ENCODE measurements at regions not wholly inside any gene's neighbourhood (a gene's known extent, or its start where the extent isn't known, plus 50 kb on each side); places are given as distances from the start of the nearest gene placed in this dataset.

DNA sequence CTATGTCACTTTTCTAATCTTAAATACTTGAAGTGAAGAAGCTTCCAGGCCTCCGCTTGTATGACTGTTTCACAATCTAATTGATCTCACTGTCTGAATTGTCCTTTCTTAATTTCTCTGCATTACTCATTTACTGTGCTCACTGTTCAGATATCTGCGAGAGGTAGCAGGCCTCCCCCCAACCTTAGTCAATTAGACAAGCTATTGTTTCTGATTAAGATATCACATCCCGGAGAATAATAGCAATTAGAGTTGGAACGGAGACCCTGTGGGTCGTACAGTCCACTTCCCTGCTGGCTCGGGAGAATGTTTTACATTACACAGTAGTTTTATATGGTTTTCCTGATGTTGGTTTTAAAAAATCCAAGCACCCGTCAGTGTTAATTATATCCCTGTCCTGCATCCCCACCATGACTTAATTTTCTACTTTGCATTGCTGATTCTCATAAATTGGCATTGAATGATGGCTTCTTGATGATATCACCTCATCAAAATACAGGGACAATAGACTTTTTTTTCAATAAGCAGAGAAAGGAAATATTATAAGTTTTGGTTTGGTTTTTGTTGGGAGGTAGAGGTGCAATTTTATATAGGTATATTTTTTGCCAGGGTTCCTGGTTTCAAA is 178.7 kb upstream of the TSHZ2 start:
- no peaks in the 10 kb centered on the region for H3K36me3 Mint-ChIP-seq (ENCODE audit: low read depth)
- H3K9me3 Mint-ChIP-seq = no peaks in the 10 kb centered on the region
- peaks cover 19% of the 10 kb centered on the region for H3K27me3 Mint-ChIP-seq
- H3K4me3 Mint-ChIP-seq = no peak overlapping the region
- ATAC-seq (replicated peaks) = no peak
- no peaks in the 10 kb centered on the region for H3K4me1 Mint-ChIP-seq
- H3K27ac Mint-ChIP-seq = no peak overlapping the region

DNA sequence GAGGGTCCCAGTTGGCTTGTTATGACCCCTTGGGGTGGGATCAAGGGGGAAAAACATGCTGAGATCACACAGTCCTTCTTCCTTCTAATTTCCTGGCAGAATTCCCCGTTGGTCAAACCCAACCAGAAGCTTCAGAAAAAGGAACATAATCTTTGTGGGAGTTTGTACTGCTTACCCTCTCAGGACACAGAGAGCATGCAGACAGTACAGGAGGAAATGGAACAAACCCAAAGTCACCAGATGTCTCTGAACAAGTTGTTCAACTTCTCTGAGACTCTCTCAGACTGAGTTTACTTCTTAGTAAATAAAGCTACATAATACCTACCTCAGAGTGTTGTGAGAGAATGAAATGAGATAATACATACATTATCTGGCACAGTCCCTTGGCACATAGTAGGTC is 181.1 kb upstream of the TSHZ2 start:
- H3K27me3 Mint-ChIP-seq = peaks cover 21% of the 10 kb centered on the region
- no peak overlapping the region for H3K27ac Mint-ChIP-seq
- no peak for ATAC-seq (replicated peaks)
- H3K9me3 Mint-ChIP-seq = no peaks in the 10 kb centered on the region
- no peak overlapping the region for H3K4me3 Mint-ChIP-seq
- no peaks in the 10 kb centered on the region for H3K4me1 Mint-ChIP-seq
- H3K36me3 Mint-ChIP-seq (ENCODE audit: low read depth) = no peaks in the 10 kb centered on the region

DNA sequence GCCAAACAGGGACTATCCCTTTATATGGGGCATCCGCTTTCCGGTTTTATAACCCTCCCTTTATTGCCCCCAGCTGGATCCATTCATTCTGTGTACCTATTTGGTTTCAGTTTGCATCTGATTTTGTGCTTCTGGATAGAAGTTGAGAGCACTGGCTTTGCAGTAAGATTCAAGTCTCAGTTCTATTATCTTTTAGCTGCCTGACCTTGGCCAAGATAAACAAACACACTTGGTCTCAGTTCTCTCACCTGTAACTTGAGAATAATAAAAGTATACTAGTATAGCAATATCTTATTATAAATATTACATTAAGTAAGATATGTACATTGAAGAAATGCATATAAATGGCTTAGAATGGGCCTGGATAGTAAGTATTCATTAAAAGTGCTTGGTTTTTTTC is 182.4 kb upstream of the TSHZ2 start:
- no peak overlapping the region for H3K4me3 Mint-ChIP-seq
- peaks cover 22% of the 10 kb centered on the region for H3K27me3 Mint-ChIP-seq
- no peaks in the 10 kb centered on the region for H3K9me3 Mint-ChIP-seq
- no peak for ATAC-seq (replicated peaks)
- no peaks in the 10 kb centered on the region for H3K4me1 Mint-ChIP-seq
- no peaks in the 10 kb centered on the region for H3K36me3 Mint-ChIP-seq (ENCODE audit: low read depth)
- H3K27ac Mint-ChIP-seq = no peak overlapping the region

- Mint-ChIP-seq H3K4me1 (no peaks in the 10 kb centered on the region), H3K4me3 (no peak overlapping the region), H3K9me3 (no peaks in the 10 kb centered on the region), H3K36me3 (ENCODE audit: low read depth) (no peaks in the 10 kb centered on the region), H3K27ac (no peak overlapping the region), H3K27me3 (peaks cover 13% of the 10 kb centered on the region)
- ATAC-seq (replicated peaks) = no peak
Measured at GRCh38 chr20:52787962-52788361, 184.2 kb upstream of the TSHZ2 start.

- H3K36me3 Mint-ChIP-seq (ENCODE audit: low read depth) = no peaks in the 10 kb centered on the region
- no peak overlapping the region for H3K27ac Mint-ChIP-seq
- H3K4me1 Mint-ChIP-seq = no peaks in the 10 kb centered on the region
- peaks cover 9% of the 10 kb centered on the region for H3K27me3 Mint-ChIP-seq
- ATAC-seq (replicated peaks) = no peak
- H3K9me3 Mint-ChIP-seq = no peaks in the 10 kb centered on the region
- no peak overlapping the region for H3K4me3 Mint-ChIP-seq
Measured at GRCh38 chr20:52787216-52787615, 184.9 kb upstream of the TSHZ2 start.

GRCh38 chr20:52785679-52786078 is 186.5 kb upstream of the TSHZ2 start:
- H3K36me3 Mint-ChIP-seq (ENCODE audit: low read depth) = no peaks in the 10 kb centered on the region
- peaks cover 9% of the 10 kb centered on the region for H3K27me3 Mint-ChIP-seq
- H3K4me3 Mint-ChIP-seq = no peak overlapping the region
- no peak for ATAC-seq (replicated peaks)
- no peaks in the 10 kb centered on the region for H3K9me3 Mint-ChIP-seq
- H3K27ac Mint-ChIP-seq = no peak overlapping the region
- no peaks in the 10 kb centered on the region for H3K4me1 Mint-ChIP-seq

DNA sequence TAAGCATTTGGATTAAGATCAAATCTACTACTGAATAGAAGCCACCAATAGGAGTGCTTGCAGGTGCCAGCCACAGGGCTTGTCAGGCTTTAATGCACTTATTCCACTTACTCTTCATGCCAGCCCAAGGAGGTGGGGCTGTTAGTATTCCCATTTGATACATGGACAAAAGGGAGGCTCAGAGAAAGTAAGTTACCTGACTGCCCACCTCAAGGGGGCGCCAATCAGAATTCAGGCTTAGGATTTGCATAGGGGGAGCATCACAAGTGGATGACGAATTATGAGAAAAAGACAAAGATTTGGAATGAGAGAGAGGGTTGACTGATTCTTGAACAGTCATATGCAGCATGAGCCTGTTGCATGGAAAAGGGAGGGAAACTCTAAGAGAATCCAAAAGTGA is 188.4 kb upstream of the TSHZ2 start:
- H3K4me3 Mint-ChIP-seq = no peak overlapping the region
- ATAC-seq (replicated peaks) = peak; percentile 65
- H3K36me3 Mint-ChIP-seq (ENCODE audit: low read depth) = no peaks in the 10 kb centered on the region
- H3K27me3 Mint-ChIP-seq = peaks cover 12% of the 10 kb centered on the region
- H3K4me1 Mint-ChIP-seq = no peaks in the 10 kb centered on the region
- no peak overlapping the region for H3K27ac Mint-ChIP-seq
- H3K9me3 Mint-ChIP-seq = no peaks in the 10 kb centered on the region

- Mint-ChIP-seq H3K27me3 (peaks cover 13% of the 10 kb centered on the region), H3K36me3 (ENCODE audit: low read depth) (no peaks in the 10 kb centered on the region), H3K27ac (no peak overlapping the region), H3K4me3 (no peak overlapping the region), H3K4me1 (no peaks in the 10 kb centered on the region), H3K9me3 (no peaks in the 10 kb centered on the region)
- no peak for ATAC-seq (replicated peaks)
Measured at GRCh38 chr20:52780462-52780861, 191.7 kb upstream of the TSHZ2 start.

DNA sequence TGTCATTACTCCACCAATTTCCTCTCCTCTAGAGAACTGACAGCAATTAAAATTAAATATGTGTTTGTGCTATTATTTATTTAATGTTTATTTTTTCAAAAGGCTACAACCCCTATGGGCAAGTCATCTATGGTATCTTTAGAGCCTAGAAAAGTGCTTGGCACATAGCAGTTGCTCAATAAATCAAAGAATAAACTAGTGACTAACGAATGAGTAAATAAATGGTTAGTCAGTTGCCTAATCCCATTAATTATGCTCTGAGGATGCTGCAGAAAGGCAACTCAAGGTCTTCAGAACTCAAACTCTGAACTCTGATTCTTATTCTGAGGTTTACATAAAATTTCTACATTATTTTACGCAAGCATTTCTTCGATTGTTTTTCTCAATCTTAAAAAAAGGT is 193.0 kb upstream of the TSHZ2 start:
- peaks cover 15% of the 10 kb centered on the region for H3K27me3 Mint-ChIP-seq

DNA sequence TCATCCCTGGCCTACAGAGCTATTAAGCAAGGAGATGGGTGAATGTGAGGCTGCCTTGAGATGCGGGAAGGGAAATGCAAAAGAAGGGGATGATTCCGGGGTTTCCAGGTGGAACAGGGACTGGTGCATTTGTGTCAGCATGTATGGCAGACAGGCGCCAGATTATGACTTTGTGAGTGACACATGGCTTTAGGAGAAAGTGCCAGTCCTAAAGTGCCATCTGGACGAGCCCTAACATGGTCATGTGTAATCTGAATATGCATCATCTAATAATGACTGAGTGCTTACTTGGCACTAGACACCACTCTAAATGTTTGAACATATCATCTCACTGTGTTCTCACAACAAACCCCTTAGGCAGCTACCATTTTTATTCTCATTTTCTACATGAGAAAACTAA is 195.0 kb upstream of the TSHZ2 start:
- H3K4me3 Mint-ChIP-seq = no peak overlapping the region
- H3K36me3 Mint-ChIP-seq (ENCODE audit: low read depth) = no peaks in the 10 kb centered on the region
- peaks cover 16% of the 10 kb centered on the region for H3K27me3 Mint-ChIP-seq
- no peaks in the 10 kb centered on the region for H3K4me1 Mint-ChIP-seq
- H3K27ac Mint-ChIP-seq = no peak overlapping the region
- ATAC-seq (replicated peaks) = no peak
- H3K9me3 Mint-ChIP-seq = no peaks in the 10 kb centered on the region

More for the DNA sequence above, 193.0 kb upstream of the TSHZ2 start:
- no peak overlapping the region for H3K4me3 Mint-ChIP-seq
- H3K4me1 Mint-ChIP-seq = no peaks in the 10 kb centered on the region
- no peak for ATAC-seq (replicated peaks)
- no peak overlapping the region for H3K27ac Mint-ChIP-seq
- H3K9me3 Mint-ChIP-seq = no peaks in the 10 kb centered on the region
- H3K36me3 Mint-ChIP-seq (ENCODE audit: low read depth) = no peaks in the 10 kb centered on the region

- ATAC-seq (replicated peaks) = no peak
- H3K27me3 Mint-ChIP-seq = peaks cover 16% of the 10 kb centered on the region
- H3K4me3 Mint-ChIP-seq = no peak overlapping the region
- H3K4me1 Mint-ChIP-seq = no peaks in the 10 kb centered on the region
- no peak overlapping the region for H3K27ac Mint-ChIP-seq
- no peaks in the 10 kb centered on the region for H3K9me3 Mint-ChIP-seq
- H3K36me3 Mint-ChIP-seq (ENCODE audit: low read depth) = no peaks in the 10 kb centered on the region
Measured at GRCh38 chr20:52775786-52776185, 196.4 kb upstream of the TSHZ2 start.

GRCh38 chr20:52768694-52769093 is 203.5 kb upstream of the TSHZ2 start:
- H3K9me3 Mint-ChIP-seq = no peaks in the 10 kb centered on the region
- no peak overlapping the region for H3K27ac Mint-ChIP-seq
- H3K36me3 Mint-ChIP-seq (ENCODE audit: low read depth) = no peaks in the 10 kb centered on the region
- no peak overlapping the region for H3K4me3 Mint-ChIP-seq
- no peaks in the 10 kb centered on the region for H3K27me3 Mint-ChIP-seq
- H3K4me1 Mint-ChIP-seq = no peaks in the 10 kb centered on the region
- ATAC-seq (replicated peaks) = no peak

DNA sequence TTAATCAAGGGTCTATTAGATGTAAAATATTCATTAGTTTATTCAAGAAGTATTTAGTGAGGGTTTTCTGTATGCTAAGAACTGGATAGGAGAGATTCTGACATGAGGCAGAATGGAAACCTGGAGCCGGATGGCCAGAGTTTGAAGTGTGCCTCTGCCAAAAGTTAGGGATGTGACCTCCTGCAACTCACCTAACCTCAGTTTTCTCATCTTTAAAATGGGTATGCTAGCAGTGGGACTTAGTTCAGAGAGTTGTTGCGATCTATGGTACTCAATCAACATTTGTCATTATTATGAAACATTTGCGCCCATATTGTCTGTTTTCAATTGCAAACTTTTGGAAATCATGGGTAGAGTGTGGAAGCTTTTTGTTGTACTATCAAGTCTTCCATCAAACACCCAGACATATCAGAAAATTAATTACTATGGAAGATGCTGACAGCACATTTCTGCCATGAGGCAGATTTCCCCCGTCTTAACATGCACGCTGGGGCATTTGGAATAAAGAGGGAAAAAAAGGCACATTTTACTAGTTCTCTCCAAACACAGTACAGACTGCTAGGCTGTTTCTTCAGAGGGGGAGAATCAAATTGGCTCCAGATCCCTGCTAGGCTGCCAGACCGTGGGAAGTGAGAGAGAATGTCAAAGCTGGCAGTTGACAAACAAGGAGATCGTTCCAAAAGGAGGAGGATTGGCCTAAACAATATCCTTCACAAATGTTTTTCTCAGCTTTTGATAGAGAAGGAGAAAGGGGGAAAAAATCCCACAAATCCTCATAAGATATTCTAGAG is 205.3 kb upstream of the TSHZ2 start:
- Mint-ChIP-seq H3K4me3 (no peak overlapping the region), H3K9me3 (no peaks in the 10 kb centered on the region), H3K4me1 (no peaks in the 10 kb centered on the region)

DNA sequence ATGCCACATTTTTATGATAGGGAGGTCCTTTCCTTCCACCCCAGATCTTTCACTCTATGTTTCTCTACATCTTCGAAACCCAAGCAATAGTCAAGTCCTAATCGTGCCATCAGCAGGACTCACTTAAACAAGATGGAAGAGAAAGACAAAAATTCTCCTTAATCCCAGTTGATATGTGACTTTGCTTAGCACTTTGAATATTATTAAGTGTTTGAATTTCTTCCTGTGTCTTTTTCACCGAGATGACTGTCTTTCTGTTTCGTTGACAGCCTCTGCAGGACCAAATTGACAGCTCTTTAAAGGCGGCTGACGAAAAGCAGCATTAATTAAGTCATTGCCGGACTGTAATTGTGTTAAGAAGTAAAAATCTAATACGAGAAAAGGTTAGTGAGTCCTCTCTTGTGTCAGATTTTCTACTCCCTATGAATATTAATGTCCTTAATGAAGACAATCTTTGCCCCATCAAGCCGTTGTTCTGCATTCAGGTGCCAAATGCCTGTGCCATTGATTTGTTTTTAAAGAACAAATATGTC is 208.8 kb upstream of the TSHZ2 start:
- Mint-ChIP-seq H3K4me1 (no peaks in the 10 kb centered on the region), H3K27me3 (peaks cover 3% of the 10 kb centered on the region), H3K36me3 (ENCODE audit: low read depth) (no peaks in the 10 kb centered on the region), H3K27ac (peak overlapping the region; percentile 26), H3K9me3 (no peaks in the 10 kb centered on the region), H3K4me3 (no peak overlapping the region)
- ATAC-seq (replicated peaks) = no peak

More for the DNA sequence above, 205.3 kb upstream of the TSHZ2 start:
- ATAC-seq (replicated peaks) = no peak
- Mint-ChIP-seq H3K27me3 (peaks cover 3% of the 10 kb centered on the region), H3K36me3 (ENCODE audit: low read depth) (no peaks in the 10 kb centered on the region), H3K27ac (no peak overlapping the region)

DNA sequence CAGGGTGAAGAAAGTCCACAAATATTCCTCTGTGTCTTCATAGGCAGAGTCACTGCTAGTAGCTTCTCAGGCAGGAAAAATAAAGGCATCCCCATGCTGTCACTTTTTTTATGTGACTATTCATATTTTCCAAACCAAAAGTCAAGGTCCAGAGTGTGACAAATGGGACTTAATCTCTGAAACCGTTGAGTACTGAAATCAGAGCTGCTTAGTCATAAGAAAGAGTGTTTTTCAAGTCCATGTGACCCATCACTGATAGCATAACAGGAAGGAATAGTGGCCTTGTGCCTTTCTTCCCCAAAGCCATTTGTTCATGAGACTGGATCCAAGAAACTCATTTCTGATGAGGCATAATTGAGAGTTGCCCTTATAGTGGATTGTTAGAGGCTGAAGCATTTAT is 210.3 kb upstream of the TSHZ2 start:
- no peaks in the 10 kb centered on the region for H3K36me3 Mint-ChIP-seq (ENCODE audit: low read depth)
- H3K27me3 Mint-ChIP-seq = peaks cover 3% of the 10 kb centered on the region
- H3K27ac Mint-ChIP-seq = no peak overlapping the region
- no peaks in the 10 kb centered on the region for H3K4me1 Mint-ChIP-seq
- ATAC-seq (replicated peaks) = peak; percentile 76
- no peak overlapping the region for H3K4me3 Mint-ChIP-seq
- H3K9me3 Mint-ChIP-seq = no peaks in the 10 kb centered on the region
